AG09309 (cell line): ENCODE measurements at regions not wholly inside any gene's neighbourhood (a gene's known extent, or its start where the extent isn't known, plus 50 kb on each side); places are given as distances from the start of the nearest gene placed in this dataset.

Experiments used
- DNase-seq: peaks from one replicate; pipeline ENCODE4 v3.0.0-alpha.2; 2010; ENCODE audit warnings: low read depth
- H3K4me3 ChIP-seq: 2 replicates; pipeline ENCODE4 v1.5.1; 2011; ENCODE audit warnings: mild to moderate bottlenecking, low read depth, low read length, moderate library complexity; ENCODE audit not compliant: control insufficient read depth
- TF ChIP-seq, protein P1 (sequence below): IDR thresholded peaks from 2 replicates; pipeline ENCODE4 v1.5.1; 2011; ENCODE audit warnings: mild to moderate bottlenecking, low read depth, low read length, inconsistent platforms; ENCODE audit not compliant: insufficient read depth, control insufficient read depth; ENCODE audit errors: missing control alignments

DNA sequence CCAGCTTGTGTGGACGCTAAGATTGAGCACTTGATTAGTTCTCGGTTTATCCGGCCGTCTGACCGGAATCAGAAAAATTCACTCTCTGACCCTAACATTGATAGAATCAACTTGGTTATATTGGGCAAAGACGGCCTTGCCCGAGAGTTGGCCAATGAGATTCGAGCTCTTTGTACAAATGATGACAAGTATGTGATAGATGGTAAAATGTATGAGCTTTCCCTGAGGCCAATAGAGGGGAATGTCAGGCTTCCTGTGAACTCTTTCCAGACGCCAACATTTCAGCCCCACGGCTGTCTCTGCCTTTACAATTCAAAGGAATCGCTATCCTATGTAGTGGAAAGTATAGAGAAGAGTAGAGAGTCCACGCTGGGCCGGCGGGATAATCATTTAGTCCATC is 59.6 kb downstream of the ARHGAP35 start:
- H3K4me3 ChIP-seq: no peak overlapping the region
- TF ChIP-seq, protein P1, sequence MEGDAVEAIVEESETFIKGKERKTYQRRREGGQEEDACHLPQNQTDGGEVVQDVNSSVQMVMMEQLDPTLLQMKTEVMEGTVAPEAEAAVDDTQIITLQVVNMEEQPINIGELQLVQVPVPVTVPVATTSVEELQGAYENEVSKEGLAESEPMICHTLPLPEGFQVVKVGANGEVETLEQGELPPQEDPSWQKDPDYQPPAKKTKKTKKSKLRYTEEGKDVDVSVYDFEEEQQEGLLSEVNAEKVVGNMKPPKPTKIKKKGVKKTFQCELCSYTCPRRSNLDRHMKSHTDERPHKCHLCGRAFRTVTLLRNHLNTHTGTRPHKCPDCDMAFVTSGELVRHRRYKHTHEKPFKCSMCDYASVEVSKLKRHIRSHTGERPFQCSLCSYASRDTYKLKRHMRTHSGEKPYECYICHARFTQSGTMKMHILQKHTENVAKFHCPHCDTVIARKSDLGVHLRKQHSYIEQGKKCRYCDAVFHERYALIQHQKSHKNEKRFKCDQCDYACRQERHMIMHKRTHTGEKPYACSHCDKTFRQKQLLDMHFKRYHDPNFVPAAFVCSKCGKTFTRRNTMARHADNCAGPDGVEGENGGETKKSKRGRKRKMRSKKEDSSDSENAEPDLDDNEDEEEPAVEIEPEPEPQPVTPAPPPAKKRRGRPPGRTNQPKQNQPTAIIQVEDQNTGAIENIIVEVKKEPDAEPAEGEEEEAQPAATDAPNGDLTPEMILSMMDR: no peak
- no peak for DNase-seq

DNA sequence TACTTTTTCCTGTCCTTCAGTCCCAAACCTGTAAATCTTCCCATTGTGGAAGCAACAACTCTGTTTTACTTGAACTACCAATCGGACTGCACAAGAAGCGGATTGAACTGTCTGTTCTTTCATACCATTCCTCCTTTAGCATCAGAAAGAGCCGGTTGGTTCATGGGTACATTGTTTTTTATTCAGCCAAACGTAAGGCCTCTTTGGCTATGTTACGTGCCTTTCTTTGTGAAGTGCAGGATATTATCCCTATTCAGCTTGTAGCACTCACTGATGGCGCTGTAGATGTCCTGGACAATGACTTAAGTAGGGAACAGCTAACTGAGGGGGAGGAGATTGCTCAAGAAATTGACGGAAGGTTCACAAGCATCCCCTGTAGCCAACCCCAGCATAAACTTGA is 60.3 kb downstream of the ARHGAP35 start:
- TF ChIP-seq, protein P1: no peak
- H3K4me3 ChIP-seq: no peak overlapping the region
- DNase-seq: no peak

DNA sequence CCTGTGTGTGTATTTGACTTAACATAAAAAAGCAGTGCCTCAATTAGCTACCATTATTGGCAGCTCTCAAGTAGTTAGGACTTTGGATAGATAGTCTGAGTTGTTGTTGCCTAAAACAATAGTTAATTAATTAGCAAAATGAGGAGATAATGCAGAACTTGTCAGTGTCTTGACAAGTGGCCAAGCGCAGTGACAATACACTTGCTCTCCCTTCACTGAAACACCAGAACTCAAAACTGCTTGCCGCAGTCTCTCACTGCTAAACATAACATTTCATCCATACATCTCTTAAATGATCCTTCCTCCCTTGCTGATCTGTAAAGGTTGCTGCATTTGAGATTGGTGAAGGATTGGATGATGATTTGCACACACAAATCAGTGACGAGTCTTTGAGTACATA is 61.7 kb downstream of the ARHGAP35 start:
- DNase-seq: no peak
- no peak overlapping the region for H3K4me3 ChIP-seq
- TF ChIP-seq, protein P1: no peak

DNA sequence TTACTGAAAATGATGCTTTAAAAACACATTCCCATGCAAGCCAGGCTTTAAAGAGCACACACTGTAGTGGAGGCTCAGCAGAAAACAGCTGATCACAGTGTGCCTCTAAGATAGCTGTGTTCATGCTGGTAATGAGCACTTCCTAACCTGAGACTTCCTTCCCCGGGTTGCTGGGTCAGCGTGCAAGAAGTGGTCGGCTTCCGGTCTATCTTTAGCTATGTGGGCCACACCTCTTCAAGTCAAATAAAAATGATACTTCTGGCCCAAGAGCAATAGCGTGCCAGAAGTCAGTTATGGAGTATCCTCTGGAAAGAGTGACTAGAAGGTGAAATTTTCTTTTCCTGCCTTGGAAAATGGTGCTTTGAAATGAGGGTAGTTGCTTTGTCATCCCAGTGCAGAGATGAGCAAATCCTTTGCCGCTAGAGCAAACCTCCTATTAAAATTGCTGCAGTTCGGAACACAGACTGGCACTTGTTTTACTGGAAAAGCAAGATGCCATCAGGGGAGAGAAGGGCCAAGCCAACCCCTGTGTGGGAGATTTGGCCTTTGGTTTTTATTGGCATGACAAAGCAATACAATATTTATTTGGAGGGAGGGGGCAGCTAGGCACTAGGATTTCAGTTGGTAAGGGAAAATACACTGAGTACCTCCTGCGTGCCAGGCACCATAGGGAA is 64.2 kb downstream of the ARHGAP35 start:
- DNase-seq: peak; percentile 18
- no peak overlapping the region for H3K4me3 ChIP-seq
- TF ChIP-seq, protein P1: no peak

DNA sequence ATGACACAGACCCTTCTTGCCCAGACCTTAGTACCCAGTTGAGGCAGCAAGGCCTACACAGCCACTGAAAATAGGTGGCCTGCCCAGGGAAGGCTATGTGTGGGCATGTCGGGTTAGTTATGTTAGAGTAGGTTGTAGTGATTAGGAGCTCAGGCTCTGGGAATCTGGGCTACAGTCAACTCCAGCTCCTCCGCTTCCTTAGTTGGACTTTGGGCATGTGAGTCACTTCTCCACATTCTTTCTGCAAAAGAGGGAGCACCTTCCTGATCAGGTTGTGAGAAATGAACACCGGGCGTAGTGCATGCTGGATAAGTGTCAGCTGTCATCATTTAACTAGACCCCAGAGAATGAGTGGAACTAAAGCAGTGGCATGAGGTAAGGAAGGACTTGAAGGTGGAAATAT is 64.8 kb downstream of the ARHGAP35 start:
- H3K4me3 ChIP-seq: no peak overlapping the region
- TF ChIP-seq, protein P1: no peak
- DNase-seq: no peak

DNA sequence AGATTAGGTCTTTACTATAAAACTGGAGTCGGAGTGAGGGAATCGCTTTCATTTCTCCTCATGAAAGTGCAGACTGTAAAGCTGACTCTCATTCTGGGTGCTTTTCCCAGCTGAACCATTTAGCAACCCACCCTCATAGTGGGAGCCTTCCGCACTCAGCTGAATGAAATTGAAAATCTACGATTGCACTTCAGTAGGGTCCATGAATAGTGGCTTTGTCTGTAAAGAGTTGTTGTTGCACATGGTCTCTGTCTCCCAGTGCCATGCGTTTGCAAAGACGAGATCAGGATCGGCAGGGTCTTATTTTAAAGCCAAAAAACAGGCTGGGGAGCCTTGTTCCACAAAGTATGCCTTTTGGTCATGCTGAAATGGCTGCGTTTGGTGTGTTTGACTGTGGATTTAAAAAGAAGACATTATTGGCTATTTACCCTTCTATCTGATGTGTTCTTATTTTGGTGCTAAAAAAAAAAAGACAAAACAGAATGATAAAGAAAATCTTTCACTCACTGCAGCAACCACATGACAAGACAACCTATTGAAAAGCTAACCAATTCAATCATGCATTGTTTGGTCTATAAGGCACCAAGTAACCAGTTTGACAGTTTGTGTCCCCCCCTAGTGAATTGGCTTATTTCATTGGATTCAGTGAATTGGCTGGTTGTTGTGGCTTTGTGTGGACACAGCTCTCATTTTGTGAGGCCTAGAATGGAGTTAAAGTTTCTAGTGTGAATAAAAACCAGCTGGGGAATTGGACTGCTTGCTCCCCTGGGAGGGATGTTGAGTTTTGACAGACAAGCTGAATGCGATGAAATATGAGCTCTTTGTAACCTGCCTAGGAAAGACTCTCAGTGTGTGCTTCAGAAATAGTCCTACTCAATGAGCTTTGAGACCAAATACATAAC is 65.6 kb downstream of the ARHGAP35 start:
- TF ChIP-seq, protein P1: no peak
- DNase-seq: no peak
- H3K4me3 ChIP-seq: no peak overlapping the region
